H9 (cell line): ENCODE measurements at regions not wholly inside any gene's neighbourhood (a gene's known extent, or its start where the extent isn't known, plus 50 kb on each side); places are given as distances from the start of the nearest gene placed in this dataset.

Experiments
- DNase-seq: peaks from one replicate; pipeline ENCODE4 v3.0.0-alpha.2; 2017
- H2AFZ ChIP-seq: one replicate; pipeline ENCODE4 v1.6.1; 2013; ENCODE audit warnings: mild to moderate bottlenecking, low read length, control low read depth, moderate library complexity
- H2AK5ac ChIP-seq: 2 replicates; pipeline ENCODE4 v1.6.1; 2013; ENCODE audit warnings: low read length, control low read depth, mixed read lengths; ENCODE audit not compliant: insufficient read length
- H2BK120ac ChIP-seq: one replicate; pipeline ENCODE4 v1.6.1; 2013; ENCODE audit warnings: low read depth, mild to moderate bottlenecking, low read length, control low read depth, inconsistent platforms; ENCODE audit not compliant: poor library complexity, severe bottlenecking
- H2BK12ac ChIP-seq: 2 replicates; pipeline ENCODE4 v1.6.1; 2013; ENCODE audit warnings: low read length, control low read depth, mixed read lengths, low read depth; ENCODE audit not compliant: insufficient read length
- H2BK15ac ChIP-seq: 2 replicates; pipeline ENCODE4 v1.6.1; 2013; ENCODE audit warnings: low read depth, low read length, control low read depth
- H2BK20ac ChIP-seq: one replicate; pipeline ENCODE4 v1.6.1; 2013; ENCODE audit warnings: low read depth, mild to moderate bottlenecking, low read length, control low read depth, inconsistent platforms; ENCODE audit not compliant: poor library complexity, severe bottlenecking
- H2BK5ac ChIP-seq: 2 replicates; pipeline ENCODE4 v1.6.1; 2013; ENCODE audit warnings: low read length, control low read depth, mixed read lengths; ENCODE audit not compliant: insufficient read length
- H3K14ac ChIP-seq: 2 replicates; pipeline ENCODE4 v1.6.1; 2013; ENCODE audit warnings: low read length, control low read depth; ENCODE audit not compliant: insufficient read depth
- H3K18ac ChIP-seq: 2 replicates; pipeline ENCODE4 v1.6.1; 2013; ENCODE audit warnings: low read depth, mild to moderate bottlenecking, mixed read lengths, low read length, control low read depth; ENCODE audit not compliant: insufficient read length
- H3K23ac ChIP-seq: 2 replicates; pipeline ENCODE4 v1.6.1; 2013; ENCODE audit warnings: low read length, control low read depth, mixed read lengths, low read depth; ENCODE audit not compliant: insufficient read length
- H3K23me2 ChIP-seq: 2 replicates; pipeline ENCODE4 v1.6.1; 2013; ENCODE audit warnings: low read depth, mild to moderate bottlenecking, mixed read lengths, low read length, control low read depth; ENCODE audit not compliant: insufficient read length, poor library complexity, severe bottlenecking
- H3K27ac ChIP-seq: 2 replicates; pipeline ENCODE4 v1.5.1; 2013; ENCODE audit warnings: low read length, control low read depth, mixed read lengths, low read depth; ENCODE audit not compliant: insufficient read length
- H3K27me3 ChIP-seq: 2 replicates; pipeline ENCODE4 v1.6.1; 2013; ENCODE audit warnings: low read length, control low read depth, inconsistent platforms; ENCODE audit not compliant: insufficient read depth
- H3K4ac ChIP-seq: 2 replicates; pipeline ENCODE4 v1.6.1; 2013; ENCODE audit warnings: low read depth, mild to moderate bottlenecking, control low read depth, inconsistent platforms, low read length, moderate library complexity
- H3K4me1 ChIP-seq: 2 replicates; pipeline ENCODE4 v1.6.1; 2013; ENCODE audit warnings: low read length, control low read depth, inconsistent platforms; ENCODE audit not compliant: insufficient read depth
- H3K4me2 ChIP-seq: 2 replicates; pipeline ENCODE4 v1.6.1; 2013; ENCODE audit warnings: low read length, control low read depth, mixed read lengths; ENCODE audit not compliant: insufficient read length, insufficient read depth
- H3K56ac ChIP-seq: 2 replicates; pipeline ENCODE4 v1.6.1; 2013; ENCODE audit warnings: low read depth, mild to moderate bottlenecking, mixed read lengths, low read length, control low read depth; ENCODE audit not compliant: insufficient read length
- H3K79me1 ChIP-seq: 2 replicates; pipeline ENCODE4 v1.6.1; 2013; ENCODE audit warnings: low read depth, mild to moderate bottlenecking, moderate library complexity, low read length, control low read depth, inconsistent platforms; ENCODE audit not compliant: insufficient read depth, poor library complexity, severe bottlenecking
- H3K79me2 ChIP-seq: 2 replicates; pipeline ENCODE4 v1.6.1; 2013; ENCODE audit warnings: low read length, control low read depth, inconsistent platforms; ENCODE audit not compliant: insufficient read depth
- H3K9ac ChIP-seq: 2 replicates; pipeline ENCODE4 v1.6.1; 2013; ENCODE audit warnings: low read length, control low read depth, mixed read lengths; ENCODE audit not compliant: insufficient read length; ENCODE audit errors: extremely low read depth
- H3K9me3 ChIP-seq: one replicate; pipeline ENCODE4 v1.6.1; 2013; ENCODE audit warnings: low read depth, low read length, inconsistent platforms; ENCODE audit not compliant: control insufficient read depth
- H3T11ph ChIP-seq: one replicate; pipeline ENCODE4 v1.6.1; 2013; ENCODE audit warnings: mild to moderate bottlenecking, low read length, control low read depth, inconsistent platforms
- H4K20me1 ChIP-seq: one replicate; pipeline ENCODE4 v1.6.1; 2013; ENCODE audit not compliant: control insufficient read depth, insufficient read length, insufficient read depth
- H4K5ac ChIP-seq: 2 replicates; pipeline ENCODE4 v1.6.1; 2013; ENCODE audit warnings: low read depth, mild to moderate bottlenecking, mixed read lengths, low read length, control low read depth; ENCODE audit not compliant: insufficient read length
- H4K8ac ChIP-seq: replicated peaks from 2 replicates; pipeline ENCODE4 v1.6.1; 2013; ENCODE audit warnings: low read length, control low read depth, mixed read lengths, low read depth; ENCODE audit not compliant: insufficient read length
- H4K91ac ChIP-seq: 2 replicates; pipeline ENCODE4 v1.6.1; 2013; ENCODE audit warnings: low read depth, mild to moderate bottlenecking, moderate library complexity, mixed read lengths, low read length, control low read depth; ENCODE audit not compliant: insufficient read length
- H3K27ac Mint-ChIP-seq, 3 experiments: 2 replicates in 2 of 3; 3 replicates in 1 of 3; pipeline ENCODE4 v1.8.0; 2020 to 2021; ENCODE audit warnings: mixed read lengths in 3 of 3, mild to moderate bottlenecking in 1 of 3, moderate library complexity in 1 of 3
- H3K27me3 Mint-ChIP-seq: 2 replicates; pipeline ENCODE4 v1.8.0; 2021; ENCODE audit warnings: low read depth, mild to moderate bottlenecking, moderate library complexity, mixed read lengths
- H3K36me3 Mint-ChIP-seq, 3 experiments: 2 replicates in 2 of 3; 3 replicates in 1 of 3; pipeline ENCODE4 v1.8.0; 2020 to 2021; ENCODE audit warnings: low read depth in 3 of 3, mixed read lengths in 3 of 3; ENCODE audit not compliant: insufficient read depth in 1 of 3
- H3K4me1 Mint-ChIP-seq, 2 experiments: 2 replicates each; pipeline ENCODE4 v1.8.0; 2020; ENCODE audit warnings: mixed read lengths in 2 of 2
- H3K4me3 Mint-ChIP-seq, 2 experiments: 2 replicates in 1 of 2; 3 replicates in 1 of 2; pipeline ENCODE4 v1.8.0; 2020 to 2021; ENCODE audit warnings: mild to moderate bottlenecking in 2 of 2, mixed read lengths in 2 of 2, moderate library complexity in 1 of 2
- H3K9me3 Mint-ChIP-seq, 2 experiments: 2 replicates in 1 of 2; 3 replicates in 1 of 2; pipeline ENCODE4 v1.8.0; 2020; ENCODE audit warnings: mild to moderate bottlenecking in 2 of 2, mixed read lengths in 2 of 2, moderate library complexity in 1 of 2
- WGBS: extraction: QIAGEN DNeasy Blood & Tissue Kit; methylation state at CpG from one replicate; pipeline ENCODE4 v1.1.7; 2013; ENCODE audit warnings: missing lambda C conversion rate, low lambda C conversion rate, mixed read lengths; ENCODE audit not compliant: insufficient read length; ENCODE audit errors: extremely low coverage; 5-methylcytosine and 5-hydroxymethylcytosine counted together
- TF ChIP-seq, protein P1 (sequence below): fragments of 200-600 bp; sonication (generic); conservative IDR thresholded peaks from 3 replicates; pipeline ENCODE4 v1.8.0; 2021; ENCODE audit warnings: antibody characterized with exemption, mild to moderate bottlenecking

DNA sequence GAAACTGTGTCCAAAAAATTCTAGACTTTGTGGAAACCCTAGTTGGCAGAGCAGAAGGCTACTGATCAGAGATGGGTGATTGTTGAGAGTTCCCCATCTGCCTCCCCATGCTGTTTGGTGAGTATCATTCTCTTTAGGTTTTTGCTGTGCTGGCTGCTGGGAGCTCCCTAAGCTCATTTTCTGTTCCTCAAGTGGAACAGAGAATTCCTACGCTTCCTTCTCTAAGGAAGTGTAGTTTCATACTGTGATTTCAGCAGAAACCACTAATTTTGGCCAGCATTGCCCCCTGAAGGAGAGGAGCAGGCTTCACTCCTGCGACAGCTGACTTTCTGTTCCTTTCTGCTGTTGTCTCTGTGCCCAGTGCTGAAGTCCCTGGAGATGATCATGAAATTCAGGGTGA, 355.3 kb upstream of the NPVF start:
- no peak overlapping the region for H2BK15ac ChIP-seq
- no peak overlapping the region for H2AFZ ChIP-seq
- no peak overlapping the region for H3K18ac ChIP-seq
- H3K14ac ChIP-seq = no peak overlapping the region
- Mint-ChIP-seq H3K27ac (no peak overlapping the region), H3K9me3 (no peaks in the 10 kb centered on the region; a peak in 1 of 5 replicates), H3K27me3 (peaks cover 8% of the 10 kb centered on the region; the same call in 1 of the 2 replicates), H3K4me3 (no peak overlapping the region), H3K36me3 (no peaks in the 10 kb centered on the region; a peak in 1 of 7 replicates), H3K4me1 (peaks cover 0 to 5% of the 10 kb centered on the region in 2 experiments; a peak in 1 of 4 replicates)
- DNase-seq = no peak
- H2BK120ac ChIP-seq = no peak overlapping the region
- no peak overlapping the region for H3K9ac ChIP-seq
- no CpG with 5 or more reads among the region's 2 CpGs for WGBS
- no peaks in the 10 kb centered on the region for H4K20me1 ChIP-seq
- H4K8ac ChIP-seq = no peak overlapping the region
- H2BK12ac ChIP-seq = no peak overlapping the region
- no peaks in the 10 kb centered on the region for H3K9me3 ChIP-seq
- H2BK20ac ChIP-seq = no peak overlapping the region
- H3K79me2 ChIP-seq = no peaks in the 10 kb centered on the region
- H3T11ph ChIP-seq = no peak overlapping the region
- H3K4me1 ChIP-seq = no peaks in the 10 kb centered on the region
- H3K27me3 ChIP-seq = no peaks in the 10 kb centered on the region
- H3K23ac ChIP-seq = no peak overlapping the region
- no peak overlapping the region for H3K27ac ChIP-seq
- no peak overlapping the region for H4K5ac ChIP-seq
- H3K23me2 ChIP-seq = no peaks in the 10 kb centered on the region
- H4K91ac ChIP-seq = no peak overlapping the region
- no peak overlapping the region for H3K4me2 ChIP-seq
- H2AK5ac ChIP-seq = no peak overlapping the region
- no peak overlapping the region for H2BK5ac ChIP-seq
- H3K79me1 ChIP-seq = no peaks in the 10 kb centered on the region
- no peak overlapping the region for H3K4ac ChIP-seq
- TF ChIP-seq, protein P1, sequence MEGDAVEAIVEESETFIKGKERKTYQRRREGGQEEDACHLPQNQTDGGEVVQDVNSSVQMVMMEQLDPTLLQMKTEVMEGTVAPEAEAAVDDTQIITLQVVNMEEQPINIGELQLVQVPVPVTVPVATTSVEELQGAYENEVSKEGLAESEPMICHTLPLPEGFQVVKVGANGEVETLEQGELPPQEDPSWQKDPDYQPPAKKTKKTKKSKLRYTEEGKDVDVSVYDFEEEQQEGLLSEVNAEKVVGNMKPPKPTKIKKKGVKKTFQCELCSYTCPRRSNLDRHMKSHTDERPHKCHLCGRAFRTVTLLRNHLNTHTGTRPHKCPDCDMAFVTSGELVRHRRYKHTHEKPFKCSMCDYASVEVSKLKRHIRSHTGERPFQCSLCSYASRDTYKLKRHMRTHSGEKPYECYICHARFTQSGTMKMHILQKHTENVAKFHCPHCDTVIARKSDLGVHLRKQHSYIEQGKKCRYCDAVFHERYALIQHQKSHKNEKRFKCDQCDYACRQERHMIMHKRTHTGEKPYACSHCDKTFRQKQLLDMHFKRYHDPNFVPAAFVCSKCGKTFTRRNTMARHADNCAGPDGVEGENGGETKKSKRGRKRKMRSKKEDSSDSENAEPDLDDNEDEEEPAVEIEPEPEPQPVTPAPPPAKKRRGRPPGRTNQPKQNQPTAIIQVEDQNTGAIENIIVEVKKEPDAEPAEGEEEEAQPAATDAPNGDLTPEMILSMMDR = no peak
- no peak overlapping the region for H3K56ac ChIP-seq
